Hepatocyte (in vitro differentiated cells): ENCODE measurements at regions not wholly inside any gene's neighbourhood (a gene's known extent, or its start where the extent isn't known, plus 50 kb on each side); places are given as distances from the start of the nearest gene placed in this dataset.

Experiments used
- DNase-seq: peaks from one replicate; pipeline ENCODE4 v3.0.0-alpha.2; 2016; ENCODE audit warnings: low spot score
- H2AFZ ChIP-seq: fragments of 200-600 bp; sonication (generic); 2 replicates; pipeline ENCODE4 v1.6.0; 2016; ENCODE audit warnings: antibody characterized with exemption, mild to moderate bottlenecking
- H3K27ac ChIP-seq: fragments of 200-600 bp; sonication (generic); 2 replicates; pipeline ENCODE4 v1.5.1; 2016; ENCODE audit warnings: mild to moderate bottlenecking
- H3K27me3 ChIP-seq: fragments of 200-600 bp; sonication (generic); 2 replicates; pipeline ENCODE4 v1.6.1; 2016
- H3K36me3 ChIP-seq: fragments of 200-600 bp; sonication (generic); replicated peaks from 2 replicates; pipeline ENCODE4 v1.5.1; 2016; ENCODE audit warnings: low read depth; ENCODE audit not compliant: insufficient read depth
- H3K4me1 ChIP-seq: fragments of 200-600 bp; sonication (generic); 2 replicates; pipeline ENCODE4 v1.5.1; 2016; ENCODE audit warnings: mild to moderate bottlenecking, moderate library complexity; ENCODE audit not compliant: insufficient read depth
- H3K4me2 ChIP-seq: fragments of 200-600 bp; sonication (generic); 2 replicates; pipeline ENCODE4 v1.6.0; 2016
- H3K4me3 ChIP-seq: fragments of 200-600 bp; sonication (generic); 2 replicates; pipeline ENCODE4 v1.5.1; 2016; ENCODE audit warnings: mild to moderate bottlenecking
- H3K79me2 ChIP-seq: fragments of 200-600 bp; sonication (generic); 2 replicates; pipeline ENCODE4 v1.6.0; 2017; ENCODE audit warnings: mild to moderate bottlenecking
- H3K9me2 ChIP-seq: fragments of 200-600 bp; sonication (generic); replicated peaks from 2 replicates; pipeline ENCODE4 v1.6.0; 2017; ENCODE audit warnings: mild to moderate bottlenecking; ENCODE audit not compliant: insufficient read depth
- H3K9me3 ChIP-seq: fragments of 200-600 bp; sonication (generic); 2 replicates; pipeline ENCODE4 v1.5.1; 2016; ENCODE audit warnings: low read depth, mild to moderate bottlenecking
- H4K20me1 ChIP-seq: fragments of 200-600 bp; sonication (generic); 2 replicates; pipeline ENCODE4 v1.6.0; 2016; ENCODE audit warnings: mild to moderate bottlenecking; ENCODE audit not compliant: insufficient read depth, poor library complexity, severe bottlenecking
- EZH2 ChIP-seq: fragments of 200-600 bp; sonication (generic); IDR thresholded peaks from 2 replicates; pipeline ENCODE4 v1.6.1; 2016; ENCODE audit warnings: antibody characterized with exemption, mild to moderate bottlenecking, borderline replicate concordance
- EZH2phosphoT487 ChIP-seq: fragments of 200-600 bp; sonication (generic); IDR thresholded peaks from one replicate; pipeline ENCODE4 v1.6.1; 2018; ENCODE audit warnings: antibody characterized with exemption, mild to moderate bottlenecking, low read depth, moderate library complexity; ENCODE audit not compliant: unreplicated experiment, severe bottlenecking
- WGBS: methylation state at CpG from one replicate; pipeline ENCODE4 v1.1.6; 2016; ENCODE audit warnings: low lambda C conversion rate; ENCODE audit errors: missing lambda C conversion rate; 5-methylcytosine and 5-hydroxymethylcytosine counted together
- TF ChIP-seq, protein P1 (sequence below): fragments of 200-600 bp; sonication (generic); IDR thresholded peaks from 2 replicates; pipeline ENCODE4 v1.5.1; 2016; ENCODE audit warnings: antibody characterized with exemption, mild to moderate bottlenecking; ENCODE audit not compliant: poor library complexity

- Histone ChIP-seq H3K9me2 (no peaks in the 10 kb centered on the region), H2AFZ (no peak overlapping the region), H3K27me3 (no peaks in the 10 kb centered on the region), H3K9me3 (no peaks in the 10 kb centered on the region), H4K20me1 (no peaks in the 10 kb centered on the region), H3K4me2 (no peak overlapping the region), H3K4me1 (no peaks in the 10 kb centered on the region), H3K79me2 (no peaks in the 10 kb centered on the region), H3K36me3 (no peaks in the 10 kb centered on the region), H3K4me3 (no peak overlapping the region), H3K27ac (no peak overlapping the region)
- TF ChIP-seq EZH2phosphoT487: no peak
- TF ChIP-seq, protein P1, sequence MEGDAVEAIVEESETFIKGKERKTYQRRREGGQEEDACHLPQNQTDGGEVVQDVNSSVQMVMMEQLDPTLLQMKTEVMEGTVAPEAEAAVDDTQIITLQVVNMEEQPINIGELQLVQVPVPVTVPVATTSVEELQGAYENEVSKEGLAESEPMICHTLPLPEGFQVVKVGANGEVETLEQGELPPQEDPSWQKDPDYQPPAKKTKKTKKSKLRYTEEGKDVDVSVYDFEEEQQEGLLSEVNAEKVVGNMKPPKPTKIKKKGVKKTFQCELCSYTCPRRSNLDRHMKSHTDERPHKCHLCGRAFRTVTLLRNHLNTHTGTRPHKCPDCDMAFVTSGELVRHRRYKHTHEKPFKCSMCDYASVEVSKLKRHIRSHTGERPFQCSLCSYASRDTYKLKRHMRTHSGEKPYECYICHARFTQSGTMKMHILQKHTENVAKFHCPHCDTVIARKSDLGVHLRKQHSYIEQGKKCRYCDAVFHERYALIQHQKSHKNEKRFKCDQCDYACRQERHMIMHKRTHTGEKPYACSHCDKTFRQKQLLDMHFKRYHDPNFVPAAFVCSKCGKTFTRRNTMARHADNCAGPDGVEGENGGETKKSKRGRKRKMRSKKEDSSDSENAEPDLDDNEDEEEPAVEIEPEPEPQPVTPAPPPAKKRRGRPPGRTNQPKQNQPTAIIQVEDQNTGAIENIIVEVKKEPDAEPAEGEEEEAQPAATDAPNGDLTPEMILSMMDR: no peak
- no peak for TF ChIP-seq EZH2
- 91% methylated on average over 2 of the region's 2 CpGs for WGBS
- no peak for DNase-seq
These were observed 1185.5 kb upstream of the CDH18 start for GRCh38 chr5:21173526-21173925.

DNA sequence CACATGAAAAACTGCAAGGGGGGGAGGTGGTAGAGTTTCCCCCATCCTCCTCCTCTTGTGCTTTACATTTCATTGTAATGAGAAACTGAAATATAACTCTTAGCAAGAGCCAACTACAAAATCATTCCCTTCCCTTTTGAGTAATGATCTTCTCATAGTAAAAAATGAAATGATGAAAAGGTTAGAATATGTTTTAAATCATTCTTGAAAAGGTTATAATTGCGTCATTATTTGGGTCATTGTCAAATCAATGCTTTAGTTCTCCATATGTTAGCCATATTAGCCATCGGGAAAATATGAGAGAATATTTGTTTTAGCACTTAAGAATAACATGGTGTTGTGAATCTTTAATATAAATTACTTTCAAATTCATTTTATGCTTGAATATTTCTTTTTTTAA lies 1185.0 kb upstream of the CDH18 start:
- no peaks in the 10 kb centered on the region for H3K36me3 ChIP-seq
- WGBS: 92% methylated on average over 2 of the region's 2 CpGs
- no peak overlapping the region for H2AFZ ChIP-seq
- no peak overlapping the region for H3K4me2 ChIP-seq
- no peaks in the 10 kb centered on the region for H3K9me3 ChIP-seq
- H3K27me3 ChIP-seq: no peaks in the 10 kb centered on the region
- H4K20me1 ChIP-seq: no peaks in the 10 kb centered on the region
- no peak for TF ChIP-seq EZH2phosphoT487
- no peak for TF ChIP-seq EZH2
- TF ChIP-seq, protein P1: no peak
- no peak overlapping the region for H3K4me3 ChIP-seq
- no peaks in the 10 kb centered on the region for H3K9me2 ChIP-seq
- H3K79me2 ChIP-seq: no peaks in the 10 kb centered on the region
- no peak overlapping the region for H3K27ac ChIP-seq
- no peaks in the 10 kb centered on the region for H3K4me1 ChIP-seq
- DNase-seq: no peak

DNA sequence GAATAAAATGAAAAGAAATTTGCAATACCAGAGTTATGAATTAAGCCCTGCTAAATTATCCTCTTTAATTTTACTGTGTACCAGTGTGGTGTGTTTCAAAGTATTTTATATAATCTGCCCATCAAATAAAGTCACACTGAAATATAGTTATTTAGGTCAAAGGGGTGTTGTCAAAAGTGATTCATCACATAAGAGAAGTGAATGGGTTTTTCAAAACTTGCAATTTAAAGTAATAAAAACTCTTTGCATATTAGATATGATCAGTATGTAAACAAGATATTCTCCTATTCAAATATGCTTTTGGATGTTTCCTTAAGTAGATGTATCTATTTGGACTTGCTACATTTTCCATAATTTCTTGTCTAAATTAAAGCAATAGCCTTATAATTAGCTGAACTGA lies 1183.0 kb upstream of the CDH18 start:
- H3K27ac ChIP-seq: no peak overlapping the region
- no peak for TF ChIP-seq EZH2
- TF ChIP-seq, protein P1: no peak
- no peak for TF ChIP-seq EZH2phosphoT487
- H3K36me3 ChIP-seq: no peaks in the 10 kb centered on the region
- no peak overlapping the region for H3K4me2 ChIP-seq
- H3K79me2 ChIP-seq: no peaks in the 10 kb centered on the region
- H3K27me3 ChIP-seq: no peaks in the 10 kb centered on the region
- DNase-seq: no peak
- H3K9me3 ChIP-seq: no peaks in the 10 kb centered on the region
- H2AFZ ChIP-seq: no peak overlapping the region
- no peaks in the 10 kb centered on the region for H3K9me2 ChIP-seq
- H3K4me3 ChIP-seq: no peak overlapping the region
- H4K20me1 ChIP-seq: no peaks in the 10 kb centered on the region
- H3K4me1 ChIP-seq: no peaks in the 10 kb centered on the region

DNA sequence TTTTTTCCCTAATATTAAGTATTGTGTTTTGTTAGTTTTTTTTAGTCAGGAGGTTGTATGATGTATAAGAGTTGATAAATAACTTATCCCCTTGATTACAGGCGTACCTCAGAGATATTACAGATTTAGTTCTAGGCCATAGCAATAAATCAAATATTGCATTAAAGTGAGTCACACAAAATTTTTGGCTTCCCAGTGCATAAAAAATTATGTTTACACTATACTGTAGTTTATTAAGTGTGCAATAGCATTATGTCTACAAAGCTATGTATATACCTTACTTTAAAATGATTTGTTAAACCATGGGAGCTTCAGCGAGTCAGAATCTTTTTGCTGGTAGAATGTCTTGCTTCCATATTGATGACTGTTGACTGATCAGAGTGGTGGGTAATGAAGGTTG lies 1180.6 kb upstream of the CDH18 start:
- H3K27ac ChIP-seq: no peak overlapping the region
- no peaks in the 10 kb centered on the region for H3K9me3 ChIP-seq
- H3K4me3 ChIP-seq: no peak overlapping the region
- no peaks in the 10 kb centered on the region for H3K4me1 ChIP-seq
- no peaks in the 10 kb centered on the region for H3K36me3 ChIP-seq
- 96% methylated on average over 2 of the region's 2 CpGs for WGBS
- H3K27me3 ChIP-seq: no peaks in the 10 kb centered on the region
- H3K4me2 ChIP-seq: no peak overlapping the region
- no peak overlapping the region for H2AFZ ChIP-seq
- H3K79me2 ChIP-seq: no peaks in the 10 kb centered on the region
- DNase-seq: no peak
- TF ChIP-seq, protein P1: no peak
- no peak for TF ChIP-seq EZH2phosphoT487
- no peak for TF ChIP-seq EZH2
- H3K9me2 ChIP-seq: no peaks in the 10 kb centered on the region
- no peaks in the 10 kb centered on the region for H4K20me1 ChIP-seq
